Thymus (tissue), 11 donors: ENCODE measurements at regions not wholly inside any gene's neighbourhood (a gene's known extent, or its start where the extent isn't known, plus 50 kb on each side); places are given as distances from the start of the nearest gene placed in this dataset.

Experiments
- DNase-seq, 9 donors: peaks; one replicate each; pipeline ENCODE4 v3.0.0-alpha.2; 2013; ENCODE audit warnings: low spot score in 9 of 9, low read depth in 6 of 9, missing footprints in 1 of 9
- H3K27ac ChIP-seq, 2 donors: one replicate each; pipeline ENCODE4 v1.5.1; 2013; ENCODE audit warnings: control low read depth in 1 of 2, low read depth in 1 of 2, low read length in 1 of 2, mild to moderate bottlenecking in 1 of 2, moderate library complexity in 1 of 2
- H3K27me3 ChIP-seq, 2 donors: one replicate each; pipeline ENCODE4 v1.5.1; 2013; ENCODE audit warnings: low read length in 1 of 2; ENCODE audit not compliant: control insufficient read depth in 2 of 2, insufficient read depth in 1 of 2
- H3K36me3 ChIP-seq, 2 donors: one replicate each; pipeline ENCODE4 v1.5.1; 2013; ENCODE audit warnings: low read length in 1 of 2, mild to moderate bottlenecking in 1 of 2, moderate library complexity in 1 of 2; ENCODE audit not compliant: control insufficient read depth in 2 of 2, insufficient read depth in 2 of 2
- H3K4me1 ChIP-seq, 2 donors: one replicate each; pipeline ENCODE4 v1.5.1; 2013; ENCODE audit warnings: low read length in 2 of 2; ENCODE audit not compliant: control insufficient read depth in 2 of 2, insufficient read depth in 2 of 2
- H3K4me3 ChIP-seq, 2 donors: one replicate each; pipeline ENCODE4 v1.5.1; 2013; ENCODE audit warnings: low read length in 2 of 2, control low read depth in 1 of 2, mild to moderate bottlenecking in 1 of 2
- H3K9me3 ChIP-seq, 2 donors: one replicate each; pipeline ENCODE4 v1.5.1; 2013; ENCODE audit warnings: low read length in 1 of 2, mild to moderate bottlenecking in 1 of 2; ENCODE audit not compliant: control insufficient read depth in 2 of 2, insufficient read depth in 1 of 2
- WGBS: extraction: QIAGEN DNeasy Blood & Tissue Kit; methylation state at CpG from one replicate; pipeline ENCODE4 v1.1.7; 2013; 5-methylcytosine and 5-hydroxymethylcytosine counted together
- donor health status: healthy.

DNA sequence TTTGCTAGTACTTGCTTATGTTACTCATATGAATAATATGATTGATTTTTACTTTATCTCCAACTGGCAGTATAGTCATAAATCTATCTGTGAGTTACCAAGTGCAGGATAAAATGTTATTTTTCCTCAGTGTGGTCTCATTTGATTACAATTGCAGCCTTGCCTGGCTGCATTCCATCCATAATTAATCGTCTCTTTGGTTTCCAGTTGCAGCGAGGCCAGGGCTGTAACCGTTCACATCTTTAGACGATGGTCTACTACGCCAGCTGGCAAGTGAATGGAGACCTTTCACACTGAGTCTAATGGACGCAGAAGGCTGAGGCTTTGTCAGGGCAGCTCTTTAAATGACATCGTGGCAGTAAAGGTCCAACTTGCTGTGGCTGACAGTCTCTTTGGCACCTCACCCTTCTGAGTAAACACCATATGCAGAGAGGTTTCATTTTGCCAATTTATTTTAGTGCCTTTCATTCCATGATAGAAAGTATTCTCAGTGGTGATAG is 84.0 kb downstream of the ARL4A start:
- H3K27ac ChIP-seq, result no peak overlapping the region
- no peaks in the 10 kb centered on the region for H3K36me3 ChIP-seq
- WGBS, result 62% methylated on average over 7 of the region's 7 CpGs
- H3K4me1 ChIP-seq, result no peaks in the 10 kb centered on the region
- no peak overlapping the region for H3K4me3 ChIP-seq
- no peaks in the 10 kb centered on the region for H3K9me3 ChIP-seq
- no peaks in the 10 kb centered on the region for H3K27me3 ChIP-seq
- no peak for DNase-seq

DNA sequence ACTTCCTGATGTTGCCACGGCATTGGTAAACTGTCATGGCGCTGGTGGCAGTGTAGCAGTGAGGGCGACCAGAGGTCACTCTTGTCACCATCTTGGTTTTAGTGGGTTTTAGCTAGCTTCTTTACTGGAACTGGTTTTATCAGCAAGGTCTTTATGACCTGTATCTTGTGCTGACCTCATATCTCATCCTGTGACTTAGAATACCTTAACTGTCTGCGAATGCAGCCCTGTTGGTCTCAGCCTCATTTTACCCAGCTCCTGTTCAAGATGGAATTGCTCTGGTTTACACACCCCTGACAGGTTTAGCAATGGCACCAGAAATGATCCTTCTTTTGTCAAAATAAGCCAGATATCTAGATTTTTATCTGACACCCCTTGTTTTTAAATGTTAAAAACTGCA is 85.3 kb downstream of the ARL4A start:
- H3K27me3 ChIP-seq, result no peaks in the 10 kb centered on the region
- 98% methylated on average over 4 of the region's 4 CpGs for WGBS
- H3K27ac ChIP-seq, result no peak overlapping the region
- DNase-seq, result no peak
- no peaks in the 10 kb centered on the region for H3K4me1 ChIP-seq
- H3K36me3 ChIP-seq, result no peaks in the 10 kb centered on the region
- no peak overlapping the region for H3K4me3 ChIP-seq
- H3K9me3 ChIP-seq, result no peaks in the 10 kb centered on the region

DNA sequence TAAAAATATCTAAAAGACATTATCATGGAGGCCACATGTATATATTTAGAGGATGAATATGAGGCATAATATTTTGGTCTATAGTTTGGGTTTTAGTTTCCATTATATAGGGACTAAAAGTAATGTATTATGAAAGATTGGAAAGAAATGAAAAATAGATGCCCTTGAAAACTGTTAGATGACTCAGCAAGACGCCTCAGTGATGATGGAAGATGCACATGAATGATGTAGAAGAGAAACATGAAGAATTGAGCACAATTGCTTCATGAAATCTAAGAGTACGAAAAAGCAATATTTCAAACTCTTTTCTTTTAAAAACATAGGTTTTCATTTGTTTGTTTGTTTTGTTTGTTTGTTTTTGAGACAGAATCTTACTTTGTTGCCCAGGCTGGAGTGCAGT is 89.8 kb downstream of the ARL4A start:
- Histone ChIP-seq H3K36me3 (no peaks in the 10 kb centered on the region), H3K27me3 (no peaks in the 10 kb centered on the region), H3K4me3 (no peak overlapping the region), H3K9me3 (no peaks in the 10 kb centered on the region), H3K27ac (no peak overlapping the region), H3K4me1 (no peaks in the 10 kb centered on the region)
- 90% methylated on average over 2 of the region's 2 CpGs for WGBS
- DNase-seq, result no peak

DNA sequence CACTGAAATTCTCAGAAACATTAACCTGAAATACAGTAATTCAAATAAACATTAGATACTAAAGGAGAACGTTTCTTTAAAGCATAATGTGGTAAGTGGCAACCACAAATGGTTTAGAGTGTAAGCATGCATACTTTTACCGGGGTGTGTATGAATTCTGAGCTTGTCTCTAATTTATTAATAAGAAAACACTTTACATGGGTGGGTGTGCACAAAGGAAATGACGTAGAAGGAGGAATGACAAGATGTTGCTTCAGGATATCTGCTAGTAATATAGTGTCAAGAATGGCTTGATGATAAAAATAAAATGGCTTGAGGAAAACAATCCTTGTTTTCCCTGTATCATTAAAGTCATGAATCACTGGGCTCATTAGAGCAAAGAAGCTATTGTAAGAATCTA is 92.5 kb downstream of the ARL4A start:
- Histone ChIP-seq H3K27ac (no peak overlapping the region), H3K4me1 (no peaks in the 10 kb centered on the region), H3K27me3 (no peaks in the 10 kb centered on the region), H3K4me3 (no peak overlapping the region), H3K9me3 (no peaks in the 10 kb centered on the region), H3K36me3 (no peaks in the 10 kb centered on the region)
- no peak for DNase-seq
- 89% methylated on average over 3 of the region's 3 CpGs for WGBS

DNA sequence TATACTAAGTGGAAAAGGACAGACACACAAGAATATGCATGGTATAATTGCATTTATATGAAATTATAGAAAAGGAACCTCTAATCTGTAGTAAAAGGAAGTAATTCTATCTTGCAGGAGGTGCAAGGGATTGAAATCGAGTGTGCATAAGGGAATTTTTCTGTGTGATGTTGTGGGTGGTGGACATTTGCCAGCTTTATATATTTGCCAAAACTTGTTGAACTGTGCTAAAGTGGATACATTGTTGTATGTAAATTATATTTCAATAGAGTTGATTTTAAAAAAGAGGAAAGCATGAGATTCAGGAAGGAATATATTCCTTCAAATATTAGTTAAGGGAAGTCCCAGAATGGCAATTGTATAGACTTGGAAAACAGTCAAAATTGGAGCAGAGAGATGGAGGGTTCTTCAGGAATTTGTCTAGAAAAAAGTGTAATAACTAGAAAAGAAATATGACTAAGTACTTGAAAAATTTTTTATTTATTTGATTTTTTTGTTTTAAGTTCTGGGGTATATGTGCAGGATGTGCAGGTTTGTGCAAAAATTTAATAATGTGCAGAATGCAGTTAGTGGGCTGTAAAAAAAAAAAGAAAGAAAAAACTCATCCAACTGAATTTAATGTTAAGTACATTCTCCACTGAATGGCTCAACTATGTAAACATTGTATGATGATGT is 96.1 kb downstream of the ARL4A start:
- H3K27ac ChIP-seq, result no peak overlapping the region
- 88% methylated on average over 1 of the region's 1 CpG for WGBS
- H3K4me1 ChIP-seq, result no peaks in the 10 kb centered on the region
- no peaks in the 10 kb centered on the region for H3K36me3 ChIP-seq
- no peaks in the 10 kb centered on the region for H3K27me3 ChIP-seq
- DNase-seq, result no peak
- no peak overlapping the region for H3K4me3 ChIP-seq
- H3K9me3 ChIP-seq, result no peaks in the 10 kb centered on the region

DNA sequence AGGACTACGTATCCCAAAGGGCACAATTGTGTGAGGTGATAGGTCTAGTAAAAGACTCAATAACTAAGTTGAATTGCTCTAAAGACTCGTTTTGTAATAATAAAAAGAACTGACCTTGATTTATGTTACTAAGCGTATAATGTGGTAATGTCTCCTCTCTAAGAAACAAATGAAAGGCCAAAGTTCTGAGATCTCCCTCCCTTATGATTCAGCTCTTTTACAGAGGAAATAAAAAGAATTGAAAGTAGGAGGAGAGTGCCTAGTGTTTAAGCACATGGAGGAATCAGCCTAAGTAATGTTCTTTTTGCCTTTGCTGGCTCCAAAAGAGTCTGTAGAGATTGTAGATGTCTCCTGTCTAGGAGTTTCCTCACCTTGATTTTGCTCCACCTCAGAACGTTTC is 98.0 kb downstream of the ARL4A start:
- H3K27ac ChIP-seq, result no peak overlapping the region
- H3K27me3 ChIP-seq, result no peaks in the 10 kb centered on the region
- H3K9me3 ChIP-seq, result no peaks in the 10 kb centered on the region
- H3K4me1 ChIP-seq, result no peaks in the 10 kb centered on the region
- DNase-seq, result no peak
- WGBS, result 95% methylated on average over 4 of the region's 4 CpGs
- no peak overlapping the region for H3K4me3 ChIP-seq
- H3K36me3 ChIP-seq, result no peaks in the 10 kb centered on the region

DNA sequence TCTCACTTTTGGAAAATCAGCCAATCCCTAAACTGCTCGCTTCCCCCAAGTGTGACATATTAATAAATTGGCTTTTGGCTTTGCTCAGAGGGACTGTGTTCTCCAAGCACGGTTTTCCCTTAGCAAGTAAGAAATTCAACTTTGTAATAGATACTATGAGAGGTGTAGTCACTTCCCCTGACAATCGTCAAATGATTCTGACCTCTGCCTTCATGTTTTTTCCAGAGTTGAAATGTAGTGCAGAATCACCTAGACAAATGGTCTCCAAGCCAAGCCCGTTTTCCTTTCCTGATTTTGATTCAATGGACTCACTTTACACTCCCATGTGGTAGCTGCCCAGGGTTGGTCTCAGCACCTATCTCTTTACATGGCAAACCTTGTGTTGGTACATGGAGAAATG is 99.1 kb downstream of the ARL4A start:
- no peaks in the 10 kb centered on the region for H3K4me1 ChIP-seq
- no peak overlapping the region for H3K27ac ChIP-seq
- no peaks in the 10 kb centered on the region for H3K36me3 ChIP-seq
- no peak overlapping the region for H3K4me3 ChIP-seq
- no peak for DNase-seq
- 85% methylated on average over 4 of the region's 4 CpGs for WGBS
- H3K9me3 ChIP-seq, result no peaks in the 10 kb centered on the region
- no peaks in the 10 kb centered on the region for H3K27me3 ChIP-seq

DNA sequence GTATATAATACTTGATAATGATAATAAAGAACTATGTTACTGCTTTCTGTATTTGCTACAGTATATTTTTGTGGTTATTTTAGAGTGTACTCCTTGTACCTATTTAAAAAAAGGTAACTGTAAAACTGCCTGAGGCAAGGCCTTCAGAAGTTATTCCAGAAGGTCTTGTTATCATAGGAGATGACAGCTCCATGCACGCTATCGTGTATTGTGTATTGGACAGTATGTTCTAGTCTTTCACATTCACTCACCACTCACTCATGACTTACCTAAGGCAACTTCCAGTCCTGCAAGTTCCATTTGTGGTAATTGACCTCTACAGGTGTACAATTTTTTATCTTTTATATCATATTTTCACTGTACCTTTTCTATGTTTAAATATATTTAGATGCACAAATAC is 100.7 kb downstream of the ARL4A start:
- no peak for DNase-seq
- no peaks in the 10 kb centered on the region for H3K4me1 ChIP-seq
- H3K9me3 ChIP-seq, result no peaks in the 10 kb centered on the region
- H3K27ac ChIP-seq, result no peak overlapping the region
- H3K27me3 ChIP-seq, result no peaks in the 10 kb centered on the region
- no peaks in the 10 kb centered on the region for H3K36me3 ChIP-seq
- over 99% methylated on average over 2 of the region's 2 CpGs for WGBS
- H3K4me3 ChIP-seq, result no peak overlapping the region

DNA sequence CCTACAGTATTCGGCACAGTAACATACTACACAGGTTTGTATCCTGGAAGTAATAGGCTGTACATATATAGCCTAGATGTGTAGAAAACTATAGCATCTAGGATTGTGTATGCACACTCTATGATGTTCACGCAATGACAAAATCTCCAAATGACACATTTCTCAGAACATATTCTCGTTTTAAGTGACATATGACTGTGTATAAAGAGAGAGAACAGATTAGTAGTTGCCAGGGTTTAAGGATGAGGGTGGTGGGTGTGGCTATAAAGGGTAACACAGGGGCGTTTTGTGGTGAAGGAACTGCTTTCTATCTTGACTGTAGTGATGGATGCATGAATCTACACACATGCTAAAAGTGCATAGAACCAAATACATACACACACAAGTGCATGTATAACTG is 101.2 kb downstream of the ARL4A start:
- Histone ChIP-seq H3K27ac (no peak overlapping the region), H3K9me3 (no peaks in the 10 kb centered on the region), H3K27me3 (no peaks in the 10 kb centered on the region), H3K36me3 (no peaks in the 10 kb centered on the region), H3K4me3 (no peak overlapping the region), H3K4me1 (no peaks in the 10 kb centered on the region)
- 88% methylated on average over 4 of the region's 4 CpGs for WGBS
- no peak for DNase-seq
